GM18519 (cell line): ENCODE measurements at regions not wholly inside any gene's neighbourhood (a gene's known extent, or its start where the extent isn't known, plus 50 kb on each side); places are given as distances from the start of the nearest gene placed in this dataset.
"Not testable (repeated sequence)": the region's sequence is repeated elsewhere in the genome, so short reads cannot be mapped to it uniquely, and the experiment has no call there.

Experiments used
- ATAC-seq: cut with Tn5 transposase; IDR thresholded peaks from one replicate; pipeline ENCODE4 v1.9.1; 2021; ENCODE audit warnings: mild to moderate bottlenecking, moderate library complexity; ENCODE audit not compliant: unreplicated experiment, low FRiP score

- no peak for ATAC-seq
Observed at GRCh38 chr16:85514598-85515318, 98.4 kb upstream of the GSE1 start.

GRCh38 chr16:85515319-85515745 lies 97.8 kb upstream of the GSE1 start:
- no peak for ATAC-seq

DNA sequence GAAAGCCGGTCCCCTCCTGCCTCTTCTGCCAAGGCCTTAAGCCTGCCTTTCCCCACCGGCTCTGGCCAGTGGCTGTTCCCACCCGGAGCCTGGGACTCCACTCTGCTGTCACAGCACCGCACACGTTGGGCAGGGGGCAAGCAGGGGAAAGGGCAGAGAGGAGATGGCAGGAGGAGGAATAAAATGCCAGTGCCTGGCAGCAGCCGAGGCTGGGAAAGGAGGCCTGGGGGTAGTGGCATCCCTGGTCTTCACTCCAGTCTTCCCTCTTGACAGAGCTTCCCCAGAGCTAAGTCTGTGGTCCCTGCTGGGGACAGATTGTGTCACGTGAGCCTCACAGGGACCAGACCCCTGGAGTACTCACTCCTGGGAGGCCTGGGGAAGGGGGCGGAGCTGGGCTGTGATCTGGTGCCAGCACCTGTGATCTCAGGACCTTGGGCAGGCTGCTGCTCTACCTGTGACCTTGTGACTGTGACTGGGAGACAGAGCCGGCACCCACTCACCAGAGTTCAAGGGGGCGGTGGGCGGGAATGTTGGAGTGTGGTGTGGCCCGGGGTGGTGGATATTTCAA lies 97.2 kb upstream of the GSE1 start:
- no peak for ATAC-seq

DNA sequence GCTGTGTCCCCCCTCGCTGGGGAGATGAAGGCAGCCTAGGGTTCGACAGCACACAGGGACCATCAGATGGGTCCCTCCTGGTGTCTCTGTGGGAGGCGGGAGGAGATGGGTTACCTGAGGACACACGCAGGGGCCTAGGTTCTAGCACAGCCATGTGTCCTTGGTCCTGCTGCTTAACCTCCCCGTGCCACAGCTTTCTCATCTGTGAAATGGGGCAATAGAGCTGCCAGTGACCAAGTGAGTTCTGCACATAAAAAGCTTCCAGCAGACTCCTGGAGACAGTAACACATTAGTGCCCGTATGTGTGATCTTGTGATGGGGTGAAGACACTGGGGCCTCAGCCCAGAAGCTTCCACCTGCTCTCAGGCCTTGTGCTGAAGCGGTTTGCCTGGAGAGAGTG lies 96.0 kb upstream of the GSE1 start:
- ATAC-seq = no peak

GRCh38 chr16:85517563-85518179 lies 95.5 kb upstream of the GSE1 start:
- no peak for ATAC-seq

- ATAC-seq = no peak
Observed at GRCh38 chr16:85518398-85519049, 94.6 kb upstream of the GSE1 start.

DNA sequence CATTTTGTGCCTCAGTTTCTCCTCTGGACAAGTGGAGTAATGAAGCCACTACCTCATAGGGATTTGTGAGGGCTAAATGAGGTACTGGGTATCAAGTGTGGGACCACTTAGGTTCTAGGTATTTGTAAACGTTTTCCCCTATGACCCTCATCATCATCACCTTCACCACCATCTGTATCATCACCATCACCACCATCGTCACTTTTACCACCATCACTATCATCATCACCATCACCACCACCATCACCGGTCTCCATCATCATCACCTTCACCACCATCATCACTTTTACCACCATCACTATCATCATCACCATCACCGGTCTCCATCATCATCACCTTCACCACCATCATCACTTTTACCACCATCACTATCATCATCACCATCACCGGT lies 94.1 kb upstream of the GSE1 start:
- ATAC-seq = not testable (repeated sequence)

- ATAC-seq = no peak
Observed at GRCh38 chr16:85519540-85520231, 93.4 kb upstream of the GSE1 start.

DNA sequence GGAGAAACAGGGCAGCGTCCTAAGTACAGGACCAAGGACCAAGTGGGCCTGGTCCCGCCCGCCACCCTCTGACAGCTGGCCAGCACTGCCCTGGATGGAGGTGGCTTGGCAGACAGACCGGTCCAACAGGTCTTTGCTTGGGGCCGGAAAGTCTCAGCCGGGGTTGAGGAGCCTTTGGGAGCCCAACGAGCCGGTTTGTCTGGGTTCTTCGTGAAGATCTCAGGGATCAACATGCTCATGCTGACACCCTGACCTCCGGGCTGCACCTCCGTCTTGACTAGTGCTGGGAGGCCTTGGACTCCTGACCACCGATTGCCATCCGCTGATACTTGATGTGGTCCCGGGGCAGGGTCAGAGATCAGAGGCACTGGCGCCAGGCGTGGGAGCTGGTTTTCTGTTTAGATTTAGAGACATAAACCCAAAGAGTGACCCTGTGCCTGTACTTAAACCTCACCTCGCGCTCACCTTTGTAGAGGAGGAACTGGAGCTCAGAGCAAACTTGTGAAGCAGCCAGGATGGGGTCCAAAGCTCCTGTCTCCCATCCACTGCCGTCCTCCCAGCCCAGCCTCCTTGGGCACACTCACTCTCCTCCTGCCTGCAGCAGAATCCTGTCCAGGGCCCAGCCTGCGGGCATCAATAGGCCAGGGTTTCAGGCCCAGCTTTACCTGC lies 92.1 kb upstream of the GSE1 start:
- ATAC-seq = no peak

DNA sequence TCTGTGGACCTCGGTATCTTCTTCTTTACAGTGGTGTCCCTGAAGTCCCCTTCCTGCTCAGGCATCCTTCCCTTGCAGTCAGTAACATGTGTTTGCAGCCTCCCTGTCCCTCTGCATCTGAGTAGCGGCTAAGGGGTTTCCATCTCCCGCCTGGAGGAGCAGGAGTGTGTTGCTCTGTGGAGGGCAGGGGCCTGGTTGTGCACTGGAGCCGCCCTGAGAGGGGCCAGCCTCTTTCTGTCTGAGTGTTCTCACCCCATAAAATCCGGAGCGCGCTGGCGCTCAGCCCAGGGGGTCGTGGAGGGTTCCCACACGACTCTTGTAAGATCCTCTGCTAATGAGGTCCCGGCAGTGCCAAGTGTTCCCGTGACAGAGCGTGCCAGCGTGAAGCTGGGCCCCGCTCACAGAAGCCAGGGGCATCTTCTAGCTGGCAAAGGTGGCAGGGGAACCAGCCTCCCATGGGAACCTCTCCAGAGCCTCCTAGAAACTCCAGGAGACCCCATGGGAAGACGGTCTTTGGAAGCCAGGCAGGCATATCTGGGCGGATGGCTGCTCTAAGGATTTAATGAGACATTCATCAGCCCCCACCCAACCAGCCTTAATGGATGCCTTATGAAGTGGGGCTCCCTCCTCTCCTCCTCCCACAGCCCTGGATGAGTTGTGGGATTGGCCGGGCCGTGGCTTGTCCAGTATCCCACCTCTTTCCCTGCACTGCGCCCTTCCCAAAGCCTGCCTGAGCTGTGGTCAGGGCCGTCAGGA lies 91.4 kb upstream of the GSE1 start:
- no peak for ATAC-seq

GRCh38 chr16:85522308-85522841 lies 90.7 kb upstream of the GSE1 start:
- ATAC-seq = no peak

DNA sequence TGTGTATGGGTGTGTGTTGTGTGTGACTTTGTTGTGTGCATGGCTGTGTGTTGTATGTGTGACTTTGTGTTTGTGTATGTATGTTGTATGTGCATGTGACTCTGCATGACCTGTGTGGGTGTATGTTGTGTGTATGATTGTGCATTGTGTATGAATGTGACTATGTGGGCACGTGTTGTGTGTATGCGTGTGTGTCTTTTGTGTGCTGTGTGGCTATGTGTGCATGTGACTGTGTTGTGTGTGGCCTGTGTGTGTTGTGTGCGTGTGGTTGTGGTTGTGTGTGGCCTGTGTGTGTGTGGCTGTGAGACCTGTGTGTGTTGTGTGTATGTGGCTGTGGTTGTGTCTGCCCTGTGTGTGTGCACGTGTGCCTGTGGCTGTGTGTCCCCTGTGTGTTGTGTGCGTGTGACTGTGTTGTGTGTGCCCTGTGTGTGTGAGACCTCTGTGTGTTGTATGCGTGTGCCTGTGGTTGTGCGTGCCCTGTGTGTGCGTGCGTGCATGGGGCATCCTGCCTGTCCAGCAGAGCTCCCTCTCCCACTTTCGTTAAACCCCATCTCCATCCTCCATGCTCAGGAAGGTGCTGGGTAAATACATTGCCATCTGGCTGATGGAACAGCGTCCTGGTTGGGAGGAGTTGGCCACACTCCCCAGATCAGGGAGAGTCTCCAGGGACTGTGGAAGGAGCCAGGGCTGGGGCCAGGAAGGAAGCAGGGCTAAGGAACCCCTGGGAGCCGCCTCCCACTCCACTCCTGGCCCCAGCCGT lies 90.1 kb upstream of the GSE1 start:
- no peak for ATAC-seq

GRCh38 chr16:85523602-85524364 lies 89.3 kb upstream of the GSE1 start:
- no peak for ATAC-seq

DNA sequence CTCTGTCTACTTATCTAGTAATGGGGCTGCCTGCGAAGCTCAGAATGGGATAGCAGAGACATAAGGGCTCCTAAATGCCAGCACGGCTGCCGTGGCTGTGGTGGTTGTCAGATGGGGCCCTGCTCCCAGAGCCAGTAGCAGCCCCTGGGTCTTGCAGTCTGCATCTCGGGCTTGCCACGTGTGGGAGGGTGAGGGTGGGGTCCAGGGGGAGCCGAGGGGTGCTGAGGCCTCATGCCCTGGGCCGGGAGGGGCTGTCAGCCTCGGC lies 88.8 kb upstream of the GSE1 start:
- ATAC-seq = no peak

DNA sequence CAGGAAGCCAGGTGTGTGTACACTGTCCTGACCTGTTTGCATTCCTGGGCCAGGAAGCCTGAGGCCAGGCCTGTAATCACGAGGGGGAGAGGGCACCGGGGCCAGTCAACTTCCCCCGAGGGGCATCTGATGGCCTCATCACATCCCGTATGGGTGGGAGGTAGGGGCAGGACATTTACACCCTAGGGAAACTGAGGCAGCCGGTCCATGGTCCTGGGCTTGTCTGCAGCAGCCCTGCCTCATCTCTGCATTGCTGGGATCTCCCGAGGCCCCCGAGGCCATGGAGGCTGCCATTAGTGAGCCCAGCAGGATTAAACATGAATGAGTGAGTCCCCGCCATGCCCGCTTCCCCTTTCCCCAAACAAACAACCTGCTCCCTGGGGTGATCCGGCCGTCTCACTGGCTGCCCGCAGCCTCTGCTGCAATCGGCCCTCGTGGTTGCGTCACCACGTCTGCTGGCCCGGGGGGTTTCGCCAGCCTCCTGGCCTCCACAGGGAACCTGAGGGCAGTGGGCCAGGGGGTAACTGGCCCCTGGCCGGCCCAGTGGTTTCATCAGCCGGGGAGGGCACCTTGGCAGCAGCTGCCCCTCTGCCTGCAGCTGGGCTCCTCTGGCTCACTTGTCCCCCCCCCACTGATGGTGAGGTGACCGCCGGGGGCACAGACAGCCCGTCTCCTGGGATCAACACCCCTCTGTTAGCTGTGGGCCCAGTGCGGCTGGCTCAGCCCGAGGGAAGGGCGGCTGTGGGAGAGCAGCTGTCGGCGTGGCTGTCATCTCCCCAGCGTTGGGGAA lies 88.3 kb upstream of the GSE1 start:
- no peak for ATAC-seq

GRCh38 chr16:85525420-85526184 lies 87.5 kb upstream of the GSE1 start:
- no peak for ATAC-seq
